IMR-90 (cell line): ENCODE measurements at regions not wholly inside any gene's neighbourhood (a gene's known extent, or its start where the extent isn't known, plus 50 kb on each side); places are given as distances from the start of the nearest gene placed in this dataset.

Experiments used
- ATAC-seq: fragments of 200-7000 bp; cut with Tn5 transposase; 2 replicates; pipeline ENCODE4 v1.9.1; 2020; ENCODE audit warnings: low read depth, mild to moderate bottlenecking, moderate library complexity
- BruUV-seq: library from RNA; stranded (reverse); fragments of 400-500 nt; replicated peaks from 2 replicates; lab custom pipeline; 2021; lab: Mats Ljungman, UMichigan
- CTCF ChIA-PET: fragments of 300-600 bp; formaldehyde crosslinking; extraction: SDS; loops from one replicate; lab custom pipeline; 2021; ENCODE audit warnings: antibody characterized with exemption; lab: Yijun Ruan, JAX
- POLR2A ChIA-PET: fragments of 300-600 bp; sonication (Branson Sonifier 250); formaldehyde crosslinking; loops from one replicate; lab custom pipeline; 2022; ENCODE audit warnings: antibody characterized with exemption; ENCODE audit not compliant: unreplicated experiment; lab: Charles Lee
- DNase-seq: peaks from one replicate; pipeline ENCODE4 v3.0.0; 2013
- H2AFZ ChIP-seq: replicated peaks from 2 replicates; pipeline ENCODE3; 2013; ENCODE audit warnings: low read length, mild to moderate bottlenecking; ENCODE audit not compliant: poor library complexity
- H2AK5ac ChIP-seq: 2 replicates; pipeline ENCODE4 v1.6.1; 2013; ENCODE audit warnings: low read depth, low read length, inconsistent platforms
- H2AK9ac ChIP-seq: replicated peaks from 2 replicates; pipeline ENCODE3; 2013; ENCODE audit warnings: mild to moderate bottlenecking, low read depth, low read length, moderate library complexity; ENCODE audit not compliant: poor library complexity
- H2BK120ac ChIP-seq: 2 replicates; pipeline ENCODE4 v1.6.1; 2013; ENCODE audit warnings: low read depth, low read length, inconsistent platforms
- H2BK15ac ChIP-seq: 3 replicates; pipeline ENCODE4 v1.6.1; 2013; ENCODE audit warnings: low read depth, low read length, inconsistent platforms
- H2BK20ac ChIP-seq: 2 replicates; pipeline ENCODE4 v1.6.1; 2013; ENCODE audit warnings: low read depth, mild to moderate bottlenecking, inconsistent platforms, low read length, moderate library complexity
- H2BK5ac ChIP-seq: 2 replicates; pipeline ENCODE4 v1.6.1; 2013; ENCODE audit warnings: mild to moderate bottlenecking, low read depth, low read length, inconsistent platforms; ENCODE audit not compliant: poor library complexity, severe bottlenecking
- H3K14ac ChIP-seq: replicated peaks from 2 replicates; pipeline ENCODE4 v1.6.1; 2013; ENCODE audit warnings: low read depth, low read length, inconsistent platforms
- H3K18ac ChIP-seq: 2 replicates; pipeline ENCODE4 v1.6.1; 2013; ENCODE audit warnings: low read depth, low read length, control low read depth
- H3K23ac ChIP-seq: 2 replicates; pipeline ENCODE4 v1.6.1; 2013; ENCODE audit warnings: low read depth, low read length, inconsistent platforms
- H3K27ac ChIP-seq: 2 replicates; pipeline ENCODE4 v1.5.1; 2013; ENCODE audit warnings: mild to moderate bottlenecking, control low read depth, low read length; ENCODE audit not compliant: insufficient read depth
- H3K27me3 ChIP-seq: 2 replicates; pipeline ENCODE4 v1.6.1; 2013; ENCODE audit warnings: low read length; ENCODE audit not compliant: control insufficient read depth, insufficient read depth
- H3K36me3 ChIP-seq: 2 replicates; pipeline ENCODE4 v1.6.1; 2013; ENCODE audit warnings: low read length, mixed read lengths; ENCODE audit not compliant: control insufficient read depth, insufficient read depth
- H3K4ac ChIP-seq: 2 replicates; pipeline ENCODE4 v1.6.1; 2013; ENCODE audit warnings: low read depth, low read length, inconsistent platforms
- H3K4me1 ChIP-seq: 2 replicates; pipeline ENCODE4 v1.6.1; 2013; ENCODE audit warnings: low read length, mixed read lengths; ENCODE audit not compliant: control insufficient read depth, insufficient read depth
- H3K4me2 ChIP-seq: 2 replicates; pipeline ENCODE4 v1.6.1; 2013; ENCODE audit warnings: low read depth, mild to moderate bottlenecking, control low read depth, low read length, moderate library complexity
- H3K4me3 ChIP-seq: 2 replicates; pipeline ENCODE4 v1.5.1; 2013; ENCODE audit warnings: low read depth, mild to moderate bottlenecking, control low read depth, low read length, moderate library complexity; ENCODE audit not compliant: insufficient read depth
- H3K56ac ChIP-seq: 2 replicates; pipeline ENCODE4 v1.6.1; 2013; ENCODE audit warnings: low read length, inconsistent platforms; ENCODE audit not compliant: insufficient read depth; ENCODE audit errors: extremely low read depth
- H3K79me1 ChIP-seq, 2 experiments: 2 replicates each; pipeline ENCODE4 v1.6.1; 2013; ENCODE audit warnings: low read length in 2 of 2, inconsistent platforms in 1 of 2, low read depth in 1 of 2
- H3K9ac ChIP-seq: 2 replicates; pipeline ENCODE4 v1.6.1; 2013; ENCODE audit warnings: low read depth, low read length, control low read depth
- H3K9me1 ChIP-seq: 2 replicates; pipeline ENCODE4 v1.6.1; 2013; ENCODE audit warnings: low read length, inconsistent platforms; ENCODE audit not compliant: insufficient read depth
- H3K9me3 ChIP-seq: 2 replicates; pipeline ENCODE4 v1.6.1; 2013; ENCODE audit warnings: low read length; ENCODE audit not compliant: control insufficient read depth, insufficient read depth
- H4K20me1 ChIP-seq: 2 replicates; pipeline ENCODE4 v1.6.1; 2013; ENCODE audit warnings: low read length, inconsistent platforms; ENCODE audit not compliant: insufficient read depth
- H4K5ac ChIP-seq: 2 replicates; pipeline ENCODE4 v1.6.1; 2013; ENCODE audit warnings: mild to moderate bottlenecking, low read depth, low read length, control low read depth
- H4K8ac ChIP-seq, 2 experiments: 2 replicates each; pipeline ENCODE4 v1.6.1; 2013; ENCODE audit warnings: low read depth in 2 of 2, low read length in 2 of 2, control low read depth in 1 of 2, inconsistent platforms in 1 of 2
- H4K91ac ChIP-seq: 2 replicates; pipeline ENCODE4 v1.6.1; 2013; ENCODE audit warnings: low read depth, low read length, inconsistent platforms; ENCODE audit not compliant: insufficient read depth
- BHLHE40 ChIP-seq: fragments of 150-350 bp; IDR thresholded peaks from 2 replicates; pipeline ENCODE4 v1.6.1; 2016; ENCODE audit warnings: mild to moderate bottlenecking, low read depth, low read length
- CHD1 ChIP-seq: IDR thresholded peaks from 2 replicates; pipeline ENCODE4 v1.6.1; 2012; ENCODE audit warnings: low read depth, low read length, improper control_type of control experiment
- CTCF ChIP-seq: conservative IDR thresholded peaks from 2 replicates; pipeline ENCODE4 v1.5.1; 2012; ENCODE audit warnings: mild to moderate bottlenecking, low read depth, low read length, improper control_type of control experiment
- ELK1 ChIP-seq: fragments of 150-350 bp; IDR thresholded peaks from 2 replicates; pipeline ENCODE4 v1.6.1; 2016; ENCODE audit warnings: low read depth, mild to moderate bottlenecking, low read length, moderate library complexity, borderline replicate concordance
- MAFK ChIP-seq: IDR thresholded peaks from 2 replicates; pipeline ENCODE4 v1.6.1; 2012; ENCODE audit warnings: low read depth, low read length, improper control_type of control experiment
- MAZ ChIP-seq: IDR thresholded peaks from 2 replicates; pipeline ENCODE4 v1.6.1; 2012; ENCODE audit warnings: low read depth, mild to moderate bottlenecking, low read length, improper control_type of control experiment, moderate library complexity, borderline replicate concordance
- RAD21 ChIP-seq: IDR thresholded peaks from 2 replicates; pipeline ENCODE4 v1.6.1; 2012; ENCODE audit warnings: low read length, improper control_type of control experiment
- RCOR1 ChIP-seq: IDR thresholded peaks from 2 replicates; pipeline ENCODE4 v1.6.1; 2012; ENCODE audit warnings: mild to moderate bottlenecking, low read length, improper control_type of control experiment; ENCODE audit not compliant: insufficient replicate concordance
- WGBS, 2 experiments: methylation state at CpG; one replicate each; pipeline versions ENCODE4 v1.1.5 to v1.1.7; 2013; ENCODE audit warnings: missing lambda C conversion rate in 2 of 2; ENCODE audit not compliant: insufficient read length in 1 of 2; ENCODE audit errors: extremely low coverage in 2 of 2; 5-methylcytosine and 5-hydroxymethylcytosine counted together
- dilution Hi-C: fragments of 300-500 bp; cut with HindIII; formaldehyde crosslinking; loops from one replicate; pipeline ENCODE4 v1.14.3; 2018; ENCODE audit warnings: low sequenced_read_pairs; ENCODE audit not compliant: unreplicated experiment
- in situ Hi-C: fragments of 300-500 bp; cut with MboI; formaldehyde crosslinking; loops from 3 replicates; pipeline ENCODE4 v1.14.3; 2019; ENCODE audit warnings: low sequenced_read_pairs, inconsistent platforms, mixed read lengths
- intact Hi-C: fragments of 100-400 bp; cut with micrococcal nuclease; formaldehyde crosslinking; loops from 2 replicates; pipeline ENCODE4 v1.10.0; 2022
- TF ChIP-seq, protein P1 (sequence below): fragments of 150-350 bp; IDR thresholded peaks from 2 replicates; pipeline ENCODE4 v1.6.1; 2017; ENCODE audit warnings: mild to moderate bottlenecking, antibody characterized with exemption, low read length, low read depth

- H3K79me1 ChIP-seq = no peaks in the 10 kb centered on the region
- H4K20me1 ChIP-seq = no peaks in the 10 kb centered on the region
- H3K4me1 ChIP-seq = no peaks in the 10 kb centered on the region
- H3K27ac ChIP-seq = no peak overlapping the region
- no peak overlapping the region for H2AFZ ChIP-seq
- no peak overlapping the region for H2BK15ac ChIP-seq
- dilution Hi-C loops (no loop called here), intact Hi-C loops (no loop called here), in situ Hi-C loops (no loop called here)
- H2BK5ac ChIP-seq = no peak overlapping the region
- no peak overlapping the region for H3K18ac ChIP-seq
- no peaks in the 10 kb centered on the region for H3K9me1 ChIP-seq
- TF ChIP-seq, protein P1, sequence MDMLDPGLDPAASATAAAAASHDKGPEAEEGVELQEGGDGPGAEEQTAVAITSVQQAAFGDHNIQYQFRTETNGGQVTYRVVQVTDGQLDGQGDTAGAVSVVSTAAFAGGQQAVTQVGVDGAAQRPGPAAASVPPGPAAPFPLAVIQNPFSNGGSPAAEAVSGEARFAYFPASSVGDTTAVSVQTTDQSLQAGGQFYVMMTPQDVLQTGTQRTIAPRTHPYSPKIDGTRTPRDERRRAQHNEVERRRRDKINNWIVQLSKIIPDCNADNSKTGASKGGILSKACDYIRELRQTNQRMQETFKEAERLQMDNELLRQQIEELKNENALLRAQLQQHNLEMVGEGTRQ = no peak
- no peak for TF ChIP-seq RCOR1
- no peak for TF ChIP-seq MAZ
- no peak for TF ChIP-seq CHD1
- TF ChIP-seq ELK1 = no peak
- no peak for TF ChIP-seq CTCF
- TF ChIP-seq RAD21 = no peak
- no peak for TF ChIP-seq MAFK
- TF ChIP-seq BHLHE40 = no peak
- no peak overlapping the region for H3K9ac ChIP-seq
- POLR2A ChIA-PET = no interaction called here
- no CpG with 5 or more reads among the region's 2 CpGs for WGBS, 2 experiments
- no peak overlapping the region for H3K4me2 ChIP-seq
- no peak overlapping the region for H4K91ac ChIP-seq
- CTCF ChIA-PET = no interaction called here
- no peak overlapping the region for H2BK120ac ChIP-seq
- H3K4me3 ChIP-seq = no peak overlapping the region
- BruUV-seq = no TSS peak
- ATAC-seq (no peak), DNase-seq (no peak)
- no peak overlapping the region for H3K56ac ChIP-seq
- no peak overlapping the region for H4K5ac ChIP-seq
- H3K4ac ChIP-seq = no peak overlapping the region
- H2BK20ac ChIP-seq = no peak overlapping the region
- H3K27me3 ChIP-seq = no peaks in the 10 kb centered on the region
- no peak overlapping the region for H3K23ac ChIP-seq
- H2AK9ac ChIP-seq = no peak overlapping the region
- H3K36me3 ChIP-seq = no peaks in the 10 kb centered on the region
- no peak overlapping the region for H4K8ac ChIP-seq
- no peak overlapping the region for H2AK5ac ChIP-seq
- no peak overlapping the region for H3K14ac ChIP-seq
- H3K9me3 ChIP-seq = peaks cover 15% of the 10 kb centered on the region; the same call in 1 of the 2 replicates
Measured at GRCh38 chr2:116411211-116411610, 1403.3 kb upstream of the DDX18 start.
